Dendritic cell treated with granulocyte-macrophage colony-stimulating factor and Interleukin-4, amounts not matched to agents 40 ng/mL and 50 ng/mL, for 4 days (primary cell): ENCODE measurements at regions not wholly inside any gene's neighbourhood (a gene's known extent, or its start where the extent isn't known, plus 50 kb on each side); places are given as distances from the start of the nearest gene placed in this dataset.

Experiments
- H3K27ac Mint-ChIP-seq: one replicate; pipeline ENCODE4 v1.8.0; 2022; ENCODE audit warnings: mild to moderate bottlenecking, mixed read lengths
- H3K27me3 Mint-ChIP-seq: one replicate; pipeline ENCODE4 v1.8.0; 2022; ENCODE audit warnings: mild to moderate bottlenecking, mixed read lengths
- H3K36me3 Mint-ChIP-seq: one replicate; pipeline ENCODE4 v1.8.0; 2022; ENCODE audit warnings: low read depth, mixed read lengths
- H3K4me1 Mint-ChIP-seq: one replicate; pipeline ENCODE4 v1.8.0; 2022; ENCODE audit warnings: low read depth, mixed read lengths
- H3K4me3 Mint-ChIP-seq: one replicate; pipeline ENCODE4 v1.8.0; 2022; ENCODE audit warnings: mild to moderate bottlenecking, moderate library complexity, mixed read lengths
- H3K9me3 Mint-ChIP-seq: one replicate; pipeline ENCODE4 v1.8.0; 2022; ENCODE audit warnings: mixed read lengths
- intact Hi-C: fragments of 100-400 bp; cut with micrococcal nuclease; formaldehyde crosslinking; loops from one replicate; pipeline ENCODE4 v1.15.0; 2022

GRCh38 chr6:165952514-165952913 lies 215.1 kb downstream of the TBXT start:
- Mint-ChIP-seq H3K27ac (no peak overlapping the region), H3K9me3 (no peaks in the 10 kb centered on the region), H3K27me3 (no peaks in the 10 kb centered on the region), H3K4me1 (no peaks in the 10 kb centered on the region), H3K4me3 (no peak overlapping the region), H3K36me3 (no peaks in the 10 kb centered on the region)
- intact Hi-C loops = no loop called here

DNA sequence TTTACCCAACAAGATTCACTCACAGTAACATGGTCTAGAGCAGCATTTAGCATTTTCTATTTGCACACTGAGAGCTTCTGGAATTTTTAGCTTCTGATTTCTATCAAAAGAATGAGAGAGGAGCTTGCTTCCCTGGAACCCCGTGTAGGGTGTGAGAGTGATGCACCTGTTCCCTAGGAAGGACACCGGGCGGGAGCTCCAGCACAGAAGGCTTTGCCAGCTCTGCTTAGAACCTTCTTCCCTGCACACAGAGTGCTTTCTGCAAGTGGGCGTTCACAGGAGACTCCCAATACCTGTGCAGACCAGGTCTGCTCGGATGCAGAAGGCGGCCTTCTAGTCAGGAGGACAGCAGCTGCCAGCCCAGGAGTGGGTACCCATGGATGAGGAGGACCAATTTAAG lies 217.3 kb downstream of the TBXT start:
- Mint-ChIP-seq H3K27me3 (no peaks in the 10 kb centered on the region), H3K27ac (no peak overlapping the region), H3K4me3 (no peak overlapping the region), H3K36me3 (no peaks in the 10 kb centered on the region), H3K9me3 (no peaks in the 10 kb centered on the region), H3K4me1 (no peaks in the 10 kb centered on the region)
- intact Hi-C loops = no loop called here

- Mint-ChIP-seq H3K27me3 (no peaks in the 10 kb centered on the region), H3K9me3 (no peaks in the 10 kb centered on the region)
- intact Hi-C loops = no loop called here
These were observed 218.3 kb downstream of the TBXT start for GRCh38 chr6:165949324-165949723.

GRCh38 chr6:165944002-165944466 lies 223.6 kb downstream of the TBXT start:
- Mint-ChIP-seq H3K4me3 (no peak overlapping the region), H3K27me3 (no peaks in the 10 kb centered on the region), H3K27ac (no peak overlapping the region), H3K4me1 (no peaks in the 10 kb centered on the region), H3K36me3 (no peaks in the 10 kb centered on the region), H3K9me3 (peaks cover 26% of the 10 kb centered on the region)
- intact Hi-C loops = no loop called here

More at GRCh38 chr6:165949324-165949723, 218.3 kb downstream of the TBXT start:
- H3K4me3 Mint-ChIP-seq = no peak overlapping the region
- no peaks in the 10 kb centered on the region for H3K4me1 Mint-ChIP-seq
- H3K27ac Mint-ChIP-seq = no peak overlapping the region
- no peaks in the 10 kb centered on the region for H3K36me3 Mint-ChIP-seq

- intact Hi-C loops = no loop called here
- H3K4me1 Mint-ChIP-seq = no peaks in the 10 kb centered on the region
These were observed 225.9 kb downstream of the TBXT start for GRCh38 chr6:165941786-165942185.

DNA sequence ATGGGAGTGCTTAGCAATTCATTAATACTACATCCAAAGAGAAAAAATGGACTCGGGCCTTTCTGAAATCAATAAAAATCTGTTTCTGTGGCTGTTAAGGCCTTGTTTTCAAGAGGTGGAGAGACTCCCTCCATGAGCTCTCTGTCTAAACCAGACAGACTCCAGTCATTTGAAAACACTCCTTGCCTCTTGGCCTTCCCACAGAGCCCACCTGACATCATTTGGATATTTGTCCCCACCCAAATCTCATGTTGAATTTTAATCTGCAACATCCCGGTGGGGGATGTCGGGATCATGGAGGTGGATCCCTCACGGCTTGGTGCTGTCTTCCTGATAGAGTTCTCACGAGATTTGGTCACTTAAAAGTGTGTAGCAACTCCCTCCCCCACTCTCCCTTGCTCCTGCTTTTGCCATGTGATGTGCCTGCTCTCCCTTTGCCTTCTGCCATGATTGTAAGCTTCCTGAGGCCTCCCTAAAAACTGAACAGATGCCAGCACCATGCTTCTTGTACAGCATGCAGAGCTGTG lies 226.3 kb downstream of the TBXT start:
- Mint-ChIP-seq H3K4me3 (no peak overlapping the region), H3K4me1 (no peaks in the 10 kb centered on the region), H3K27me3 (no peaks in the 10 kb centered on the region), H3K27ac (no peak overlapping the region), H3K36me3 (no peaks in the 10 kb centered on the region), H3K9me3 (peaks cover 26% of the 10 kb centered on the region)
- intact Hi-C loops = no loop called here

More at GRCh38 chr6:165941786-165942185, 225.9 kb downstream of the TBXT start:
- Mint-ChIP-seq H3K27me3 (no peaks in the 10 kb centered on the region), H3K27ac (no peak overlapping the region), H3K4me3 (no peak overlapping the region), H3K36me3 (no peaks in the 10 kb centered on the region), H3K9me3 (peaks cover 26% of the 10 kb centered on the region)

GRCh38 chr6:165940366-165940765 lies 227.3 kb downstream of the TBXT start:
- intact Hi-C loops = no loop called here
- no peaks in the 10 kb centered on the region for H3K36me3 Mint-ChIP-seq
- peaks cover 26% of the 10 kb centered on the region for H3K9me3 Mint-ChIP-seq
- H3K27ac Mint-ChIP-seq = no peak overlapping the region
- no peaks in the 10 kb centered on the region for H3K4me1 Mint-ChIP-seq
- no peak overlapping the region for H3K4me3 Mint-ChIP-seq
- no peaks in the 10 kb centered on the region for H3K27me3 Mint-ChIP-seq

DNA sequence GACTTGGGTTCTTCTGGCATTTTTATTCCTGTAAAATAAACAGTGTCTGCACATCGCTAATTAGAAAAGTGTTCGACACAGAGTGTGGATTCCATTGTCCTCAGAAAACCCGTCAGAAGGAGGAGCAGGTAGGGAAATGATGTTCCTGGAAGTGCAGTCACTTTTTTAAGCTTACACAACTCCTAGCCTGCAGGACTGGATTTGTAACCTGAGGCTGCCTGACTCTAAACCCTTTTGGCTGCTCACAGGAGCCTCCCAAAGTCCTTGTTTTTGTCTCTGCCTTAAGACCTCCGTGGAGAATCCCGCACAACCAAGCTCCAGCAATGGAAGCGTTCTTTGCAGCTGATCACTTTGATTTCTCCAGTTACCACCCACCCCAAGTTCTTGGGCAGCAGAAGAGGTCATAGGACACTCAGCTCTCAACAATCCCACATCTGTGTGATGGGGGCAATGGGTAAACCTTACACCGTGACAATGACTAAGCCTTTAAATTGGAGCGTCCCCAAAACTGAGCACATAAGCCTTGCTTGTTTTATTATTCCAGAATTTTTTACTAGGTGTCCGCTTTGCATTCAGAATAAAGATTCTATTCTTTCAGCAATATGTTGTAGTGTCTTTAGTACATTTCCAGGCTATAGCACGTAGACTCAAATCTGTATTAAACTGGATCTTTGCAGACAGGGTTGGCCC lies 227.9 kb downstream of the TBXT start:
- Mint-ChIP-seq H3K4me3 (no peak overlapping the region), H3K27me3 (no peaks in the 10 kb centered on the region), H3K36me3 (no peaks in the 10 kb centered on the region), H3K27ac (no peak overlapping the region), H3K4me1 (no peaks in the 10 kb centered on the region), H3K9me3 (peaks cover 26% of the 10 kb centered on the region)
- intact Hi-C loops = no loop called here

DNA sequence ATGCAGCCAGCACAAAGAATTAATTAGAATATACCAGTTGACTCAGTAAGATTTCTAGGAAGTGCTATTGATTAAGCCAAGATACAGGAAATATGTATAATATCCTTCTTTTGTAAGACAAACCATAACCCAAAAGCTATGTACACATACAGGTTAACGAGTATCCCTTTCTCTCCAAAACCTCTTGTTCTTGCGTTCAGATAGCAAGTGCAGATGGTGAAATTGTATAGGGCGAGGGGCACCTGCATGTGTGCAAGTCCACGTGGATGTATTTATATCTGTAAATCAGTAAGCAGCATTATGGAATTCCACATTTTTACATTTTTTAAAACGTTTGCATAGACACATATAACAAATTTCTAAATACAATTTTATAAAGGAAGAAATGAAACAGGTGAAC lies 228.6 kb downstream of the TBXT start:
- Mint-ChIP-seq H3K9me3 (peaks cover 26% of the 10 kb centered on the region), H3K4me3 (no peak overlapping the region), H3K27me3 (no peaks in the 10 kb centered on the region), H3K36me3 (no peaks in the 10 kb centered on the region), H3K27ac (no peak overlapping the region), H3K4me1 (no peaks in the 10 kb centered on the region)
- intact Hi-C loops = no loop called here

DNA sequence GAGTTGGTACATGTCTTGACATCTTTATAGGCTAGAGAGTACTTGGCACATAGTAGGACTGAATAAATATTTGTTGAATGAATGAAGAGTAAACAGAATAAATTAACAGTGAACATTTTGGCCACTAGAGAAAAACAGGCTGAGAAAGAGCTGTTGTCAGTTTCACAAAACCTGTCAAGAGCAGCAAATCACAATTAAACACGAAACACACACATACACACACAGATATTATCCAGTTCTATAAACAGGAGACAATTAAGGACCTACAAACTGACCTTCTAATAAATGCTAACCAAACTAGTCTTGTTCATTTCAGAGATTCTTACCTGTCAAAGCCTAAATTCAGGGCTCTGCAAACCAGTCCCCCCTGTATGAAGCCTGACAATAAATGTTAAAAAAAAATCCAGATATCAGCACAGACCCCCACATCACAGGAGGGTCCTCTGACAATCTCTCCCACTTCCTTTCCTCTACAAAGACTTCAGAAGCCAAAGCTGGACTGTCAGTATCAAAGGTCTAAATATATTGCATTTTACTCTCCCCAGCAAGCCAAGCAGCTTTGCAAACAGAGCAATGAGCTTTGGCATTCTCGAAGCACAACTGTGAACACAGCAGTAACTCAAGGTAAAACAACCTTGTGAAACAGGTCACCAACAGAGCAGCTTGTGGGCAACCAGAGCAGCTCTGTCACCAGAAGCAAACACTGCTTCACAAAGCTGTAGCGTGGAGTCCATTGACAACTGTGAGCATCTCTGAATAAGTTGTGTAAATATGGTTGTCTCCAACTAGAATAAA lies 229.9 kb downstream of the TBXT start:
- H3K27ac Mint-ChIP-seq = no peak overlapping the region
- intact Hi-C loops = no loop called here
- peaks cover 17% of the 10 kb centered on the region for H3K9me3 Mint-ChIP-seq
- no peaks in the 10 kb centered on the region for H3K4me1 Mint-ChIP-seq
- H3K36me3 Mint-ChIP-seq = no peaks in the 10 kb centered on the region
- no peaks in the 10 kb centered on the region for H3K27me3 Mint-ChIP-seq
- H3K4me3 Mint-ChIP-seq = no peak overlapping the region

GRCh38 chr6:165936660-165937059 lies 231.0 kb downstream of the TBXT start:
- H3K27ac Mint-ChIP-seq = no peak overlapping the region
- no peak overlapping the region for H3K4me3 Mint-ChIP-seq
- peaks cover 6% of the 10 kb centered on the region for H3K9me3 Mint-ChIP-seq
- H3K4me1 Mint-ChIP-seq = no peaks in the 10 kb centered on the region
- no peaks in the 10 kb centered on the region for H3K27me3 Mint-ChIP-seq
- H3K36me3 Mint-ChIP-seq = no peaks in the 10 kb centered on the region
- intact Hi-C loops = no loop called here

DNA sequence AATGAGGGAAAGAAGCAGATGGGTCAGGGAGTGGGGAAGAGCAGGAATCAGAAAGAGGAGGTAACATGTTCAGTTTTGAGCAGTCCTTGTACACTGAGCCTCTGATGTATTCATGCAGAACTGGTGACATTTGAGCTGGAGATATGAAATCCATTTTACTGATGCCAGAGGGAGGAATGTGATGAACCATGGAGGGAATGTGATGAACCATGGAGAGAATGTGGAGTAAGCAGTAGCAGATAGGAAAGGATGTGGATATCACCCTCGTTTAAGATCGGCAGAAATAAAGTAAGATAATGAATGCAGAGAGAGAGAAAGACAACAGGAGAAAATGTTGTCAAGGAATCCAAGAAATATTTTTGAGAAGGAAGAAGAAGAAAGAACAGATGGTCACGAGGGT lies 231.6 kb downstream of the TBXT start:
- peaks cover under 1% of the 10 kb centered on the region for H3K9me3 Mint-ChIP-seq
- intact Hi-C loops = no loop called here
- no peaks in the 10 kb centered on the region for H3K27me3 Mint-ChIP-seq
- no peak overlapping the region for H3K4me3 Mint-ChIP-seq
- H3K4me1 Mint-ChIP-seq = no peaks in the 10 kb centered on the region
- no peaks in the 10 kb centered on the region for H3K36me3 Mint-ChIP-seq
- no peak overlapping the region for H3K27ac Mint-ChIP-seq

DNA sequence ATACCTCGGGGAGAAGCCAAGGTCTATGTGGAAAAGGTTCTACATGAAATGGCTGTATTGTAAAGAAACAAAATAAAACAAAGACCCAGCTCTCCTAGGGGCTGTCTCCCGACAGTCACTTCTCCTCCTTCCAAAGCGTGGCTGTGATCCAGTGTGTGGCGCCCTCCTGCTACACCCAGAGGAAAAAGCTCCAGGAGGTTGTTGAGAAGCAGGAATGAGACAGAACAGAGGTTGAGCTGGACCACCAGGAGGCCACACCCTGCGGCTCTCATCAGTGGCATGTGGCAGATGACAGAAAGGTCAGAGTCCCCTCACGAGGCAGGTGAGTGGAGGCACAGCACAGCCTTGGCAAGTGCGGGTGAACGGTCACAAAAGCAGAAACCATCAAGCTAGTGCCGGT lies 236.0 kb downstream of the TBXT start:
- Mint-ChIP-seq H3K36me3 (no peaks in the 10 kb centered on the region), H3K4me3 (no peak overlapping the region), H3K4me1 (no peaks in the 10 kb centered on the region), H3K27ac (no peak overlapping the region), H3K27me3 (no peaks in the 10 kb centered on the region), H3K9me3 (no peaks in the 10 kb centered on the region)
- intact Hi-C loops = no loop called here

DNA sequence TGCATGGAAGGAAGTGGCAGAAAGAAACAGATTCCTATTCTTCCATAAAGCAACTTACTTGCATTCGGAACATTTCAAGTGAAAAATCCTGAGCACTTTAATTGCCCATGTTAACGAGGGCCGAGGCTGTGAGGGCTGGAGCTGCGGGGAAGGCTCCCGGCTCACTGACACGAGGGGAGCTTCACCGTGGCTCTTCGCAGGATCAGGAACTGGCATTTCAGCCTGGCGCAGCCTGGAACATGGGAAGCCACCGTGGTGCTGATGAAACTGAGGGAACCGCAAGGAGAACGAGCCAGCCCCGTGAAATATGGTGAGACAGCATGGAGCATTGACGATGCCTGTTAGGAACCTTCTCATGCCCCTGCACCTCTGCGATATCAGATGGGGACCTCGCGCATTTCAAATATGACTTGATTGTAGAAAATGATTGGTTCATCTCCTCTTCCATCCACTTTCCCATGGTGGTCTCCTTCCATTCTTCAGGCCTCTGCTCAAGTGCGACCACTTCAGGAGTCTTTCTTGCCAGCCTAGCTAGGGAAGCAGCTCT lies 236.9 kb downstream of the TBXT start:
- Mint-ChIP-seq H3K27ac (no peak overlapping the region), H3K36me3 (no peaks in the 10 kb centered on the region), H3K4me3 (no peak overlapping the region), H3K27me3 (no peaks in the 10 kb centered on the region), H3K4me1 (no peaks in the 10 kb centered on the region), H3K9me3 (no peaks in the 10 kb centered on the region)
- intact Hi-C loops = no loop called here
